GM19238 (cell line): ENCODE measurements at regions not wholly inside any gene's neighbourhood (a gene's known extent, or its start where the extent isn't known, plus 50 kb on each side); places are given as distances from the start of the nearest gene placed in this dataset.

Experiments used
- DNase-seq: peaks from one replicate; pipeline ENCODE4 v3.0.0; 2011; ENCODE audit warnings: low spot score; ENCODE audit not compliant: insufficient read length

- no peak for DNase-seq
Measured at GRCh38 chr16:85337910-85338637, 225.8 kb upstream of the CIBAR2 start.

GRCh38 chr16:85338638-85338982, 226.3 kb upstream of the CIBAR2 start:
- no peak for DNase-seq

- no peak for DNase-seq
Measured at GRCh38 chr16:85338989-85339685, 226.9 kb upstream of the CIBAR2 start.

GRCh38 chr16:85341972-85342695, 229.9 kb upstream of the CIBAR2 start:
- no peak for DNase-seq

- DNase-seq: no peak
Measured at GRCh38 chr16:85344502-85345128, 232.3 kb upstream of the CIBAR2 start.

- no peak for DNase-seq
Measured at GRCh38 chr16:85345129-85345639, 232.9 kb upstream of the CIBAR2 start.

GRCh38 chr16:85346404-85347212, 234.3 kb upstream of the CIBAR2 start:
- no peak for DNase-seq

GRCh38 chr16:85347213-85347591, 234.9 kb upstream of the CIBAR2 start:
- DNase-seq: no peak

- no peak for DNase-seq
Measured at GRCh38 chr16:85348065-85348840, 236.0 kb upstream of the CIBAR2 start.

- no peak for DNase-seq
Measured at GRCh38 chr16:85348911-85349334, 236.7 kb upstream of the CIBAR2 start.

GRCh38 chr16:85349365-85350145, 237.3 kb upstream of the CIBAR2 start:
- no peak for DNase-seq

- no peak for DNase-seq
Measured at GRCh38 chr16:85350146-85350728, 238.0 kb upstream of the CIBAR2 start.

GRCh38 chr16:85350973-85351372, 238.7 kb upstream of the CIBAR2 start:
- DNase-seq: no peak

GRCh38 chr16:85353013-85353412, 240.7 kb upstream of the CIBAR2 start:
- no peak for DNase-seq

GRCh38 chr16:85353839-85354685, 241.8 kb upstream of the CIBAR2 start:
- DNase-seq: no peak

GRCh38 chr16:85354686-85355514, 242.6 kb upstream of the CIBAR2 start:
- no peak for DNase-seq

GRCh38 chr16:85355515-85355837, 243.2 kb upstream of the CIBAR2 start:
- no peak for DNase-seq
